ENCODE measurements at regions not wholly inside any gene's neighbourhood (a gene's known extent, or its start where the extent isn't known, plus 50 kb on each side); places are given as distances from the start of the nearest gene placed in this dataset.

DNA sequence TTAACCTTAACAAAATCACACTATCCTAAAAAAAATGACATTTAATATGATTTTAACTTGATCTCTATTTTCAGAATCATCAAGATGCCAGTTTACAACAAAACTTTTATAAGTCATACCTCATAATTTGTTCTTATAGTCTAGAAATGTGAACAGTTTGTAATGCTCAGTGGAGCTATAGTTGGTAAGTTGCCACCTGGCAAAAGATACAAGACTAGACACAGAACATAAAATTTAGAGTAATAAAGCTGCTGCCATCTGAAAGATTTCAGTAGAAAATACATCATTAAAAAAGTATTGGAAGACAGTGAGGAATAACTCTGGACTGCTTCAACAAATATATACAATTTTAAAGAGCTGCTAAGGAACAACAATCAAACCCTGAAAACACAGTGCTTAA is 233.8 kb downstream of the GABRG2 start:
- no peaks in the 10 kb centered on the region for H3K27me3 ChIP-seq
- ATAC-seq, result no peak
- H3K4me3 ChIP-seq, result no peak overlapping the region
- no peak overlapping the region for H3K27ac ChIP-seq
- H3K36me3 ChIP-seq, result no peaks in the 10 kb centered on the region
- TF ChIP-seq POLR2AphosphoS5 (IDR thresholded peaks at IDR 0.05) (no peak), EP300 (IDR thresholded peaks at IDR 0.05) (no peak), POLR2A (IDR thresholded peaks at IDR 0.05) (no peak)
- TF ChIP-seq, protein P1, sequence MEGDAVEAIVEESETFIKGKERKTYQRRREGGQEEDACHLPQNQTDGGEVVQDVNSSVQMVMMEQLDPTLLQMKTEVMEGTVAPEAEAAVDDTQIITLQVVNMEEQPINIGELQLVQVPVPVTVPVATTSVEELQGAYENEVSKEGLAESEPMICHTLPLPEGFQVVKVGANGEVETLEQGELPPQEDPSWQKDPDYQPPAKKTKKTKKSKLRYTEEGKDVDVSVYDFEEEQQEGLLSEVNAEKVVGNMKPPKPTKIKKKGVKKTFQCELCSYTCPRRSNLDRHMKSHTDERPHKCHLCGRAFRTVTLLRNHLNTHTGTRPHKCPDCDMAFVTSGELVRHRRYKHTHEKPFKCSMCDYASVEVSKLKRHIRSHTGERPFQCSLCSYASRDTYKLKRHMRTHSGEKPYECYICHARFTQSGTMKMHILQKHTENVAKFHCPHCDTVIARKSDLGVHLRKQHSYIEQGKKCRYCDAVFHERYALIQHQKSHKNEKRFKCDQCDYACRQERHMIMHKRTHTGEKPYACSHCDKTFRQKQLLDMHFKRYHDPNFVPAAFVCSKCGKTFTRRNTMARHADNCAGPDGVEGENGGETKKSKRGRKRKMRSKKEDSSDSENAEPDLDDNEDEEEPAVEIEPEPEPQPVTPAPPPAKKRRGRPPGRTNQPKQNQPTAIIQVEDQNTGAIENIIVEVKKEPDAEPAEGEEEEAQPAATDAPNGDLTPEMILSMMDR (IDR thresholded peaks at IDR 0.05), result no peak
- peaks cover 0 to 9% (median 0%) of the 10 kb centered on the region in 3 donors for H3K9me3 ChIP-seq
- no peaks in the 10 kb centered on the region for H3K4me1 ChIP-seq

GRCh38 chr5:162323466-162323865 is 255.9 kb downstream of the GABRG2 start:
- H3K4me3 ChIP-seq, result no peak overlapping the region
- 0 to 9% methylated on average over 2 to 3 of the region's 3 CpGs for WGBS, 2 donors (ENCODE audit: low coverage in 1 of 2)
- H3K36me3 ChIP-seq, result no peaks in the 10 kb centered on the region
- no peaks in the 10 kb centered on the region for H3K27me3 ChIP-seq
- no peak for ATAC-seq
- TF ChIP-seq, protein P1 (IDR thresholded peaks at IDR 0.05), result no peak
- TF ChIP-seq POLR2A (IDR thresholded peaks at IDR 0.05) (no peak), EP300 (IDR thresholded peaks at IDR 0.05) (no peak), POLR2AphosphoS5 (IDR thresholded peaks at IDR 0.05) (no peak)
- H3K27ac ChIP-seq, result no peak overlapping the region
- H3K9me3 ChIP-seq, result peaks cover 0 to 8% (median 0%) of the 10 kb centered on the region in 3 donors
- H3K4me1 ChIP-seq, result no peaks in the 10 kb centered on the region

DNA sequence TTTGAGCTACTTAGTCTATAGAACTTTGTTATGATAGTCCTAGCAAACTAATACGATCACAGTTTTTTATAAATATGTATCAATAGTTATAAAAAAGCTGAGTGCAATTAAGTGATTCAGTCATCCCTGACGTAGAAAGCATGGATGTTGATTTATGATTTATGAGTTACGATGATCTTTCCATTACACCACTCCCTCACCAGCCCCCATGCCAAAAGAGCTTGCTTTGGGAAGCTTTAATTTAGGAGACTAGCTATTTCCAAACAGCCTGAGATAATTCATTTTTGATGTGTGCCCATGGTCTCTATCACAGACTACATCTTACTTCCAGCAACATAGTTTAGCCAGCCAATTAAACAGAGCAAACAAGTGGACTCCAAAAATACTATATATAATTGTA is 256.8 kb downstream of the GABRG2 start:
- H3K36me3 ChIP-seq, result no peaks in the 10 kb centered on the region
- no peak overlapping the region for H3K4me3 ChIP-seq
- no peak overlapping the region for H3K27ac ChIP-seq
- H3K9me3 ChIP-seq, result no peaks in the 10 kb centered on the region
- TF ChIP-seq POLR2AphosphoS5 (IDR thresholded peaks at IDR 0.05), result no peak
- TF ChIP-seq EP300 (IDR thresholded peaks at IDR 0.05), result no peak
- no peak for TF ChIP-seq POLR2A (IDR thresholded peaks at IDR 0.05)
- TF ChIP-seq, protein P1 (IDR thresholded peaks at IDR 0.05), result no peak
- no peaks in the 10 kb centered on the region for H3K27me3 ChIP-seq
- no peak for ATAC-seq
- WGBS, 2 donors (ENCODE audit: low coverage in 1 of 2), result 57 to 61% methylated on average over 3 of the region's 3 CpGs
- no peaks in the 10 kb centered on the region for H3K4me1 ChIP-seq

GRCh38 chr5:162325143-162325727 is 257.7 kb downstream of the GABRG2 start:
- no peak overlapping the region for H3K27ac ChIP-seq
- H3K9me3 ChIP-seq, result peaks cover 0 to 3% (median 0%) of the 10 kb centered on the region in 3 donors
- H3K4me3 ChIP-seq, result no peak overlapping the region
- no peak for TF ChIP-seq EP300 (IDR thresholded peaks at IDR 0.05)
- TF ChIP-seq, protein P1 (IDR thresholded peaks at IDR 0.05), result no peak
- TF ChIP-seq POLR2AphosphoS5 (IDR thresholded peaks at IDR 0.05), result no peak
- TF ChIP-seq POLR2A (IDR thresholded peaks at IDR 0.05), result no peak
- no peaks in the 10 kb centered on the region for H3K4me1 ChIP-seq
- 50 to 53% methylated on average over 3 of the region's 3 CpGs for WGBS, 2 donors (ENCODE audit: low coverage in 1 of 2)
- ATAC-seq, result no peak
- no peaks in the 10 kb centered on the region for H3K36me3 ChIP-seq
- H3K27me3 ChIP-seq, result no peaks in the 10 kb centered on the region

DNA sequence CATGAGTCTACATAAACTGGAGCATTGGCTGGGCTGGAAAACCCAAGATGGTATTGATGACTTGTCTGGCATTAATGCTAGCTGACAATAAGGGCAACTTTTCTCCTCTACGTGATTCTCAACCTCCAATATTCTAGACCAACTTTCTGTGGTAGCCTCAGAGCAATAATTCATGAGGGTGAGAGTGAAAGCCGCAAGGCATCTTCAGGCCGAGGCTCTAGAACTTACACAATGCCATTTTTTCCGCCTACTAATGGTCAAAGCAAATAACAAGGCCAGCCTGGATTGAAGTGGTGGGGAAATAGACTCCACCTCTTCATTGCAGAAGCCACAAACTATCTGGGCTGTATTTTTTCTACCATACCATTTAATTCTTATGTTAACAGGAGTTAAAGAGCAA is 267.4 kb downstream of the GABRG2 start:
- TF ChIP-seq, protein P1 (IDR thresholded peaks at IDR 0.05), result no peak
- WGBS, 2 donors (ENCODE audit: low coverage in 1 of 2), result 84 to 90% methylated on average over 3 to 4 of the region's 4 CpGs
- Histone ChIP-seq H3K27ac (no peak overlapping the region), H3K27me3 (no peaks in the 10 kb centered on the region), H3K36me3 (no peaks in the 10 kb centered on the region), H3K9me3 (peaks cover 0 to 2% (median 0%) of the 10 kb centered on the region in 3 donors), H3K4me1 (no peaks in the 10 kb centered on the region), H3K4me3 (no peak overlapping the region)
- no peak for ATAC-seq
